SU-DHL-6 (cell line): ENCODE measurements at regions not wholly inside any gene's neighbourhood (a gene's known extent, or its start where the extent isn't known, plus 50 kb on each side); places are given as distances from the start of the nearest gene placed in this dataset.
"Not testable (repeated sequence)": the region's sequence is repeated elsewhere in the genome, so short reads cannot be mapped to it uniquely, and the experiment has no call there.

Experiments
- H2AFZ ChIP-seq: fragments of 200-600 bp; sonication (generic); 2 replicates; pipeline ENCODE4 v1.6.1; 2014; ENCODE audit warnings: low read depth, mild to moderate bottlenecking, moderate library complexity, mixed read lengths, antibody characterized with exemption, low read length; ENCODE audit not compliant: severe bottlenecking
- H3F3A ChIP-seq: fragments of 200-600 bp; shearing (Covaris generic); 2 replicates; pipeline ENCODE4 v1.6.0; 2016; ENCODE audit warnings: antibody characterized with exemption, mild to moderate bottlenecking; ENCODE audit not compliant: insufficient read depth
- H3K27ac ChIP-seq: fragments of 200-600 bp; sonication (generic); 2 replicates; pipeline ENCODE4 v1.5.1; 2016; ENCODE audit warnings: low read depth, mild to moderate bottlenecking, low read length, moderate library complexity, mixed read lengths
- H3K27me3 ChIP-seq: fragments of 200-600 bp; sonication (generic), shearing (Covaris generic); 2 replicates; pipeline ENCODE4 v1.6.0; 2014; ENCODE audit warnings: mild to moderate bottlenecking, low read length
- H3K36me3 ChIP-seq: fragments of 200-600 bp; sonication (generic); 2 replicates; pipeline ENCODE4 v1.6.1; 2014; ENCODE audit warnings: mild to moderate bottlenecking, low read length, mixed read lengths
- H3K4me2 ChIP-seq: fragments of 300-600, 200-600 bp; shearing (Covaris generic), sonication (generic); 2 replicates; pipeline ENCODE4 v1.6.0; 2014; ENCODE audit warnings: low read length, low read depth, mild to moderate bottlenecking; ENCODE audit not compliant: poor library complexity, severe bottlenecking
- H3K4me3 ChIP-seq: fragments of 200-600 bp; sonication (generic); 2 replicates; pipeline ENCODE4 v1.5.1; 2014; ENCODE audit warnings: antibody characterized with exemption, low read length, mild to moderate bottlenecking, mixed read lengths; ENCODE audit not compliant: insufficient read depth, poor library complexity, severe bottlenecking
- H3K79me2 ChIP-seq: fragments of 200-600 bp; sonication (generic); 2 replicates; pipeline ENCODE4 v1.6.1; 2014; ENCODE audit warnings: mild to moderate bottlenecking, low read length, moderate library complexity; ENCODE audit not compliant: insufficient read depth
- H3K9ac ChIP-seq: fragments of 200-600 bp; sonication (generic); 2 replicates; pipeline ENCODE4 v1.7.0; 2014; ENCODE audit warnings: mild to moderate bottlenecking, low read length
- H3K9me2 ChIP-seq: fragments of 200-600 bp; sonication (generic); replicated peaks from 2 replicates; pipeline ENCODE4 v1.6.1; 2014; ENCODE audit warnings: low read length; ENCODE audit not compliant: insufficient read depth
- H3K9me3 ChIP-seq: fragments of 200-600 bp; sonication (generic); 2 replicates; pipeline ENCODE4 v1.6.1; 2014; ENCODE audit warnings: low read length, mixed read lengths; ENCODE audit not compliant: insufficient read depth
- H4K20me1 ChIP-seq: fragments of 200-600 bp; sonication (generic); 2 replicates; pipeline ENCODE4 v1.6.1; 2014; ENCODE audit warnings: low read depth, mild to moderate bottlenecking, antibody characterized with exemption, low read length, moderate library complexity, mixed read lengths
- CTCF ChIP-seq: fragments of 200-600 bp; sonication (generic); IDR thresholded peaks from one replicate; pipeline ENCODE4 v1.5.1; 2017; ENCODE audit warnings: antibody characterized with exemption, mild to moderate bottlenecking, low read length, moderate library complexity; ENCODE audit not compliant: insufficient read depth, poor library complexity, severe bottlenecking
- EZH2phosphoT487 ChIP-seq: fragments of 200-600 bp; sonication (generic), shearing (Covaris generic); conservative IDR thresholded peaks from 2 replicates; pipeline ENCODE4 v1.6.1; 2018; ENCODE audit warnings: mild to moderate bottlenecking, antibody characterized with exemption, low read length, moderate library complexity, mixed read lengths

- Histone ChIP-seq H3K4me3 (no peak overlapping the region), H3K9ac (no peak overlapping the region), H2AFZ (no peak overlapping the region), H4K20me1 (no peaks in the 10 kb centered on the region), H3K36me3 (no peaks in the 10 kb centered on the region), H3K27me3 (no peaks in the 10 kb centered on the region), H3F3A (no peaks in the 10 kb centered on the region), H3K27ac (no peak overlapping the region), H3K9me3 (no peaks in the 10 kb centered on the region), H3K79me2 (no peaks in the 10 kb centered on the region), H3K4me2 (no peak overlapping the region), H3K9me2 (no peaks in the 10 kb centered on the region)
- TF ChIP-seq CTCF (no peak), EZH2phosphoT487 (no peak)
Observed at GRCh38 chr4:169898095-169898494, 128.1 kb downstream of the MFAP3L start.

GRCh38 chr4:169894767-169895166 lies 131.4 kb downstream of the MFAP3L start:
- not testable (repeated sequence) for H3K79me2 ChIP-seq, H3K36me3 ChIP-seq, H3K27me3 ChIP-seq, H3K4me3 ChIP-seq, H3K9me2 ChIP-seq, H3K9me3 ChIP-seq, H3K27ac ChIP-seq, H4K20me1 ChIP-seq, H3F3A ChIP-seq, H3K9ac ChIP-seq, H3K4me2 ChIP-seq, H2AFZ ChIP-seq

GRCh38 chr4:169885893-169886292 lies 128.1 kb upstream of the HPF1 start:
- no peak overlapping the region for H3K9ac ChIP-seq
- no peak overlapping the region for H2AFZ ChIP-seq
- H3K9me2 ChIP-seq, result no peaks in the 10 kb centered on the region
- TF ChIP-seq EZH2phosphoT487 (no peak), CTCF (no peak)
- no peak overlapping the region for H3K27ac ChIP-seq
- no peaks in the 10 kb centered on the region for H3K79me2 ChIP-seq
- no peak overlapping the region for H3K4me3 ChIP-seq
- no peak overlapping the region for H3K4me2 ChIP-seq
- no peaks in the 10 kb centered on the region for H3F3A ChIP-seq
- no peaks in the 10 kb centered on the region for H3K27me3 ChIP-seq
- no peaks in the 10 kb centered on the region for H3K36me3 ChIP-seq
- no peaks in the 10 kb centered on the region for H3K9me3 ChIP-seq
- H4K20me1 ChIP-seq, result no peaks in the 10 kb centered on the region

- Histone ChIP-seq H3K9ac (no peak overlapping the region), H4K20me1 (no peaks in the 10 kb centered on the region), H3K9me2 (no peaks in the 10 kb centered on the region), H3K9me3 (no peaks in the 10 kb centered on the region), H3K36me3 (no peaks in the 10 kb centered on the region), H2AFZ (no peak overlapping the region), H3K27me3 (no peaks in the 10 kb centered on the region), H3K4me2 (no peak overlapping the region), H3K79me2 (no peaks in the 10 kb centered on the region), H3F3A (no peaks in the 10 kb centered on the region), H3K4me3 (no peak overlapping the region), H3K27ac (no peak overlapping the region)
- TF ChIP-seq CTCF, result no peak
Observed at GRCh38 chr4:169881769-169882168, 124.0 kb upstream of the HPF1 start.
